Activated T-cell treated with anti-CD3 and anti-CD28 coated beads, Interleukin-2, amount 50 U/mL, for 24 hours (primary cell): ENCODE measurements at regions not wholly inside any gene's neighbourhood (a gene's known extent, or its start where the extent isn't known, plus 50 kb on each side); places are given as distances from the start of the nearest gene placed in this dataset.

Source experiments
- DNase-seq: peaks from one replicate; pipeline ENCODE4 v3.0.0-alpha.2; 2020
- H3K27ac Mint-ChIP-seq: 2 replicates; pipeline ENCODE4 v1.8.0; 2020; ENCODE audit warnings: mild to moderate bottlenecking, mixed read lengths
- H3K27me3 Mint-ChIP-seq: 2 replicates; pipeline ENCODE4 v1.8.0; 2020; ENCODE audit warnings: mixed read lengths
- H3K36me3 Mint-ChIP-seq: 2 replicates; pipeline ENCODE4 v1.8.0; 2020; ENCODE audit warnings: low read depth, mixed read lengths
- H3K4me1 Mint-ChIP-seq: 2 replicates; pipeline ENCODE4 v1.8.0; 2020; ENCODE audit warnings: low read depth, mixed read lengths
- H3K4me3 Mint-ChIP-seq: 2 replicates; pipeline ENCODE4 v1.8.0; 2020; ENCODE audit warnings: mild to moderate bottlenecking, moderate library complexity, mixed read lengths
- H3K9me3 Mint-ChIP-seq: 2 replicates; pipeline ENCODE4 v1.8.0; 2020; ENCODE audit warnings: mixed read lengths

- Mint-ChIP-seq H3K27me3 (no peaks in the 10 kb centered on the region), H3K27ac (peak overlapping the region; percentile 61), H3K4me1 (peaks cover 53% of the 10 kb centered on the region), H3K4me3 (no peak overlapping the region), H3K9me3 (peaks cover 25% of the 10 kb centered on the region), H3K36me3 (peaks cover 22% of the 10 kb centered on the region)
- no peak for DNase-seq
Observed at GRCh38 chr11:35066030-35066429, 72.9 kb upstream of the CD44 start.

GRCh38 chr11:35066783-35067423 lies 72.1 kb upstream of the CD44 start:
- no peak for DNase-seq
- H3K36me3 Mint-ChIP-seq: peaks cover 22% of the 10 kb centered on the region
- peaks cover 49% of the 10 kb centered on the region for H3K4me1 Mint-ChIP-seq
- H3K9me3 Mint-ChIP-seq: peaks cover 25% of the 10 kb centered on the region
- peak overlapping the region; percentile 8 for H3K4me3 Mint-ChIP-seq
- H3K27me3 Mint-ChIP-seq: no peaks in the 10 kb centered on the region
- peak overlapping the region; percentile 61 for H3K27ac Mint-ChIP-seq

DNA sequence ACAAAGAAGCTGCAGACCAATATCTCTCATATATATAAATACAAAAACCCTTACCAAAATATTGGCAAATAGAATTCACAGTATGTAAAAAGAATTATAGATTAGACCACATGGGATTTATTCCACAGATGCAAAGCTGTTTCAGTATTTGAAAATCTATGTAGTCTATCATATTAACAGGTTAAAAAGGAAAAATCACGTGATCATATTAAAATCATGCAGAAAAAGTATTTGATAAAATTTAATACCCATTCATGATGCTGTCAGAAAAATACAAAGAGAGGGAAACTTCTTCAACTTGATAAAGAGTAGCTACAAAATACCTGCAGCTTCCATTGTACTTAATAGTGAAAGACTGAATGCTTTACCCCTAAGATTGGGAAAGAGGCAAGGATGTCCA lies 67.2 kb upstream of the CD44 start:
- Mint-ChIP-seq H3K27me3 (no peaks in the 10 kb centered on the region), H3K4me1 (peaks cover 69% of the 10 kb centered on the region), H3K36me3 (peaks cover 29% of the 10 kb centered on the region), H3K27ac (no peak overlapping the region), H3K4me3 (no peak overlapping the region), H3K9me3 (peaks cover 32% of the 10 kb centered on the region)
- no peak for DNase-seq

GRCh38 chr11:35073691-35074419 lies 65.1 kb upstream of the CD44 start:
- Mint-ChIP-seq H3K27me3 (no peaks in the 10 kb centered on the region), H3K36me3 (peaks cover 26% of the 10 kb centered on the region), H3K4me1 (peaks cover 75% of the 10 kb centered on the region), H3K27ac (peak overlapping the region; percentile 78), H3K4me3 (no peak overlapping the region), H3K9me3 (peaks cover 29% of the 10 kb centered on the region)
- no peak for DNase-seq

DNA sequence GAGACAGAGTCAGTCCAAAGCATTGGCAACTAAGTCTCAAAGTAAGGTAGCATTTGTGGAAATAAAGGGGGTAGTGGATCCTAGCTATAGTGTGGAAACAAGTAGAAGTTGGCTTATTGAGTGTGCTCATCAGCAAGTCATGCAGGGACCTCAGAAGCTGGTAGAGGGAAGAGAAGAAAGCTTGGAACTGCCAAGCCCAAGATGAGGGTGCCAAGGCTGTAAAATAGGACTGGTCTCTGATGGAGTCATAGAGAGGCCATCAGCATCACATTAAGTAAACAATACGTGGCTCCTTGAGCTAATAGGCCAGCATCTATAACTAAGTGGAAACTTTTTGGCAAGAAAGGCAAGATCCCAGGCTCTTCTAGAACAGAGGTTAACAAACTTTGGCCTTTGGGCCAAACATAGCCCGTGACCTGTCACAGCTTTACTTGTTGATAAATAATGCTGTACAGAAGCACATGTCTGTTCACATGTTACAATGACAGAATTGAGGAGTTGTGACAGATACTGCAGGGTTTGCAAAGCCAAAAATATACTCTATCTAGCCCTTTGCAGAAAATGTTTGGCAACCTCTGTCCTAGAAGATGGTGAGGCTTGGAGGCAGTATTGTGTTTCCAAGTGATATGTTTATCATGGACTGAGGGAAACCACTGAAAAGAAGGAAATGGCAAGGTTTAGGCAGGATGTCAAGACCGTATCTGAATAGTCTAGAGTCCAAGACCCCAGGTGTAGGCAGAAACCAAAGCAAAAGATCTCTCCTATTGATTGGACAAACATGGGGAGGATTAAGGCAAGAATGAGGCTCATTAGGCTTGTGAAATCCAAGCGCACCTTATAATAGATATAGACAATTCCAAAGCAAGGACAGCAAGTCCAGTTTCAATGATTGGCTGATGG lies 62.5 kb upstream of the CD44 start:
- Mint-ChIP-seq H3K4me3 (no peak overlapping the region), H3K36me3 (peaks cover 6% of the 10 kb centered on the region), H3K27me3 (no peaks in the 10 kb centered on the region), H3K27ac (peak overlapping the region; percentile 28), H3K9me3 (peaks cover 14% of the 10 kb centered on the region), H3K4me1 (peaks cover 88% of the 10 kb centered on the region)
- DNase-seq: no peak

GRCh38 chr11:35077709-35078469 lies 61.1 kb upstream of the CD44 start:
- peaks cover 6% of the 10 kb centered on the region for H3K36me3 Mint-ChIP-seq
- H3K9me3 Mint-ChIP-seq: peaks cover 14% of the 10 kb centered on the region
- H3K4me1 Mint-ChIP-seq: peaks cover 88% of the 10 kb centered on the region
- H3K4me3 Mint-ChIP-seq: peak overlapping the region; percentile 63
- no peak for DNase-seq
- H3K27me3 Mint-ChIP-seq: no peaks in the 10 kb centered on the region
- peak overlapping the region; percentile 91 for H3K27ac Mint-ChIP-seq

- peak overlapping the region; percentile 91 for H3K27ac Mint-ChIP-seq
- peaks cover 90% of the 10 kb centered on the region for H3K4me1 Mint-ChIP-seq
- no peaks in the 10 kb centered on the region for H3K27me3 Mint-ChIP-seq
- H3K36me3 Mint-ChIP-seq: peaks cover 6% of the 10 kb centered on the region
- peaks cover 14% of the 10 kb centered on the region for H3K9me3 Mint-ChIP-seq
- no peak for DNase-seq
- H3K4me3 Mint-ChIP-seq: peak overlapping the region; percentile 63
Observed at GRCh38 chr11:35078470-35078735, 60.6 kb upstream of the CD44 start.

DNA sequence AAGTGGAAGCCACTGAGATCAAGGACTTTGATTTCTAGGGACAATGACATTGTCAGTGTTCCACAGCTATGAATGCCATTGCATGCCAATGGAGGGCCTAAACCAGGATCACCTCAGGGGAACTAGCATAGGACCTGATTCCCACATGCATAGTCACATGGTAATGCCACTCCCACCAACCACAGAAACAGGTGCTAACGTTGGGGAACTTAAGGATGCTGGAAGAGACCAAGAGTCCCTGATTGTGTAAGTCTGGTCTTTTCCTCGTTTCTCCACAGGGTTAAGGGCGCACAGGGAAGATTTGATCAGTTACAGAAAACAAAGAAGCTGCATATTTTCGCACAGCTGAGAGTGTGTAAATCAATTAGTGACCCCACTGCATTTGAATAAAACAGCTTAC lies 59.4 kb upstream of the CD44 start:
- no peak overlapping the region for H3K4me3 Mint-ChIP-seq
- no peaks in the 10 kb centered on the region for H3K27me3 Mint-ChIP-seq
- H3K9me3 Mint-ChIP-seq: peaks cover 5% of the 10 kb centered on the region
- no peak for DNase-seq
- peaks cover 90% of the 10 kb centered on the region for H3K4me1 Mint-ChIP-seq
- no peak overlapping the region for H3K27ac Mint-ChIP-seq
- no peaks in the 10 kb centered on the region for H3K36me3 Mint-ChIP-seq

DNA sequence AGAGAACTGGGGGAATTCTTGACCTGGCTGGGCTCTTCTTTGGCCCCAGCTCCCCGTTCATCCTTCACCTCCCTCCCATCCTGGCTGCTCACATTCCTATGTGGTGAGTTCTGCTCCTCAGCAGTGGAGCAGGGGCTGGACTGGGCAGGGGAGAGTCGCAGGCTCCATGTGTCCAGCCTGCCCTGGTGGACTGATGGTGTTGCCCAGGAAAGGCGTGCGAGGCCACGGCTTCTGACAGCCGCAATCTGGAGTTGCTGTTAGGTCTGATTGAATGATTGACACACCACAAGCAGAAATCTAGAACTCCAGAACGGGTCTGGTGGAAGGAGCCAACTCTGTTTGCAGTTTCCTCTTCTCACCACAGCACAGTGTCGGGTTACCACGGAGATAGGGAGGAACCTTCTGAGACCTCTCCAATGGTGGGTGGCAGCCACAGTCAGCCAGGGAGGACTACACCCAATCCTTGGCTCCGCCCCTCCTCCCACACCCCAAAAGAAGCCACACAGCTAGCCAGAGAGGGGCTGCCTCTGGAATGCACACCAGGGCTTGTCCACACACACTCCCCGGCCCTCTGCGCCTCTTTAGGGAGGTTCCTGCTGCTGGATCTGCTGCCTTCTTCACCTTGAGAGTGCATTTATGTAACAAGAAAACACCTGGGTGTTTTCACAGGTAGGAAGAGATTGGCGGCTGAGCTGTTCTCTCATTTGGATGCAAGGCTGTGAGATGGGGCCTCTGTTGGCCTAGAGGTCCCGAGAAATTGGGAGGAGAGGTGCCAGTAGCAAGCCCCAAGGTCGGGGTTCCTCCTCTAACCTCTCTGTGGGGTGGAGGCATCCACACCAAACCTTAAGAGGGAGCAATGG lies 56.4 kb upstream of the CD44 start:
- H3K27me3 Mint-ChIP-seq: no peaks in the 10 kb centered on the region
- H3K4me1 Mint-ChIP-seq: peaks cover 95% of the 10 kb centered on the region
- no peaks in the 10 kb centered on the region for H3K36me3 Mint-ChIP-seq
- DNase-seq: peak; percentile 80
- H3K27ac Mint-ChIP-seq: peak overlapping the region; percentile 94
- H3K4me3 Mint-ChIP-seq: peak overlapping the region; percentile 63
- peaks cover 3% of the 10 kb centered on the region for H3K9me3 Mint-ChIP-seq

DNA sequence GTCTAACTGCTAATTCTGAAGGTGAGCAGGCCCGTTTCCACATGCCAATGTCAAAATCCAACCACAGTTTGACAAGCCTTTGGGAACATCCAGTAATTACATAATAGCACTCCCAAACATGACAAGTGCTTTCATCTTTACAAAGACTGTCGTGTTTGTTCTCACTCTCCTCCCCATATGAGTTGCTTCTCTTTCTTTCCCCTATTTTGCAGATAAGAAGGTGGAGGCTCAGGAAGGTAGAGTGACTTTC lies 55.9 kb upstream of the CD44 start:
- Mint-ChIP-seq H3K4me1 (peaks cover 95% of the 10 kb centered on the region), H3K9me3 (peaks cover 3% of the 10 kb centered on the region), H3K36me3 (no peaks in the 10 kb centered on the region), H3K27ac (peak overlapping the region; percentile 94), H3K27me3 (no peaks in the 10 kb centered on the region), H3K4me3 (peak overlapping the region; percentile 63)
- no peak for DNase-seq

GRCh38 chr11:35083431-35084238 lies 55.3 kb upstream of the CD44 start:
- peaks cover 95% of the 10 kb centered on the region for H3K4me1 Mint-ChIP-seq
- peaks cover 3% of the 10 kb centered on the region for H3K9me3 Mint-ChIP-seq

GRCh38 chr11:35084817-35085440 lies 54.0 kb upstream of the CD44 start:
- Mint-ChIP-seq H3K4me1 (peaks cover 90% of the 10 kb centered on the region), H3K27me3 (no peaks in the 10 kb centered on the region), H3K36me3 (no peaks in the 10 kb centered on the region), H3K27ac (no peak overlapping the region), H3K9me3 (peaks cover 3% of the 10 kb centered on the region), H3K4me3 (no peak overlapping the region)
- DNase-seq: no peak

More at GRCh38 chr11:35083431-35084238, 55.3 kb upstream of the CD44 start:
- Mint-ChIP-seq H3K36me3 (no peaks in the 10 kb centered on the region), H3K4me3 (peak overlapping the region; percentile 63), H3K27me3 (no peaks in the 10 kb centered on the region), H3K27ac (peak overlapping the region; percentile 94)
- peak; percentile 64 for DNase-seq
